ENCODE measurements at regions not wholly inside any gene's neighbourhood (a gene's known extent, or its start where the extent isn't known, plus 50 kb on each side); places are given as distances from the start of the nearest gene placed in this dataset.
A peak's percentile ranks its signal among the peaks of the same experiment; 100 is the strongest.

DNA sequence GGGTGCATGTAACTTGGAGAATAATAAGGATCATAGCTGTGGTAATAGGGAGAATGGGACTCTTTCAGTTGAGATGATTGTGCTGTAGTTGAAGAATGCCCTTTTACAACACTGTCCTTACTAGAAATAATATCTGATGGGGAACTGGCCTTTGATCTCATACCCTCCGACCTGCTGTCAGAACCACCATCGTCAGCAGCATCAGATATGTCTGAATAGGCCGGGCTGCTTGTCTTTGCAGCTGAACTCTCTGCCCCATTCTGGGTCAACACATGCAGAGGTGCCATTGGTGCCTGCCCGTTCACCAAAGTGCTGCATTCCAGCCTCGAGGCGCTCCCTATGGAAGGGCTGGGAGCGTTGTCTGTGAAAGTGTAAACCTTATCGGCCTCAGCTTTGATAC lies 99.1 kb downstream of the ZNF608 start:
- no peak for DNase-seq
- Histone ChIP-seq H2AK5ac (ENCODE audit: low read length) (no peak overlapping the region), H3K4me2 (ENCODE audit: low read length) (no peak overlapping the region), H3K79me2 (ENCODE audit: control insufficient read depth, insufficient read depth, low read length) (peaks cover 9% of the 10 kb centered on the region), H3K18ac (ENCODE audit: low read length) (no peak overlapping the region), H3K79me1 (ENCODE audit: low read length) (peaks cover 19% of the 10 kb centered on the region), H3K56ac (ENCODE audit: low read length) (no peak overlapping the region), H3K23ac (ENCODE audit: low read length) (no peak overlapping the region), H3K27ac (ENCODE audit: low read depth, low read length) (no peak overlapping the region), H4K5ac (ENCODE audit: low read length) (no peak overlapping the region), H4K8ac (ENCODE audit: low read depth, low read length) (no peak overlapping the region), H3K4me1 (ENCODE audit: control insufficient read depth, low read depth, low read length) (peaks cover under 1% of the 10 kb centered on the region), H3K4ac (ENCODE audit: low read depth, low read length) (no peak overlapping the region), H2BK120ac (ENCODE audit: low read depth, low read length) (no peak overlapping the region), H3K36me3 (ENCODE audit: control insufficient read depth, insufficient read depth, low read length) (peaks cover 5% of the 10 kb centered on the region), H3K27me3 (ENCODE audit: insufficient read depth, low read length, poor library complexity) (no peaks in the 10 kb centered on the region), H2BK5ac (ENCODE audit: low read length) (no peak overlapping the region), H3K9ac (ENCODE audit: low read length) (no peak overlapping the region), H2BK15ac (replicated peaks; ENCODE audit: low read depth) (no peak overlapping the region), H3K4me3 (ENCODE audit: low read length) (no peak overlapping the region)
- WGBS (ENCODE audit: extremely low coverage, insufficient coverage, low lambda C conversion rate) = no CpG with 5 or more reads among the region's 8 CpGs

DNA sequence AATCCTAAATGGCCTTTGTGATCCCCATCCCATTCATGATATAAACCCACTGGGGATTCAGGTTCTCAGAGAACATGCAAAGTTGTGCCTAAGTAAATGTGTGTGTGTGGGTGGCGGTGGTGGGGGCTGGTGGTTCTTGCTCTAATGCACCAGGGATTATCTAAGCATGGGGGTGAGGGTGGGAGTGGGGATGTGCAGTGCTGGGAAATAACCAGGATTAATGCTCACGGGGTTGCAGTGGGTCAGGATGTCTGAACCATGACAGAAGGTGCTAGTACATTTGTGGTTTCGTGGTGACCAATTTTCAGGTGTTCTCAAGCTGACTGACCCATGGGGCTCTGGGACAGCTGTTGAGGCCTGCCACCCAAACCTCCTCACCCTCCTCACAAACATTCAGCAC lies 101.0 kb downstream of the ZNF608 start:
- H3K79me2 ChIP-seq (ENCODE audit: control insufficient read depth, insufficient read depth, low read length) = peaks cover 8% of the 10 kb centered on the region
- no peak overlapping the region for H2BK120ac ChIP-seq (ENCODE audit: low read depth, low read length)
- no peak overlapping the region for H4K5ac ChIP-seq (ENCODE audit: low read length)
- H3K36me3 ChIP-seq (ENCODE audit: control insufficient read depth, insufficient read depth, low read length) = peaks cover 5% of the 10 kb centered on the region
- H3K4ac ChIP-seq (ENCODE audit: low read depth, low read length) = no peak overlapping the region
- WGBS (ENCODE audit: extremely low coverage, insufficient coverage, low lambda C conversion rate) = no CpG with 5 or more reads among the region's 3 CpGs
- no peak overlapping the region for H3K56ac ChIP-seq (ENCODE audit: low read length)
- H2AK5ac ChIP-seq (ENCODE audit: low read length) = no peak overlapping the region
- H3K79me1 ChIP-seq (ENCODE audit: low read length) = peaks cover 22% of the 10 kb centered on the region
- H3K18ac ChIP-seq (ENCODE audit: low read length) = no peak overlapping the region
- no peak overlapping the region for H3K9ac ChIP-seq (ENCODE audit: low read length)
- no peak overlapping the region for H4K8ac ChIP-seq (ENCODE audit: low read depth, low read length)
- no peak overlapping the region for H3K4me2 ChIP-seq (ENCODE audit: low read length)
- H3K23ac ChIP-seq (ENCODE audit: low read length) = no peak overlapping the region
- H3K27ac ChIP-seq (ENCODE audit: low read depth, low read length) = no peak overlapping the region
- H3K4me1 ChIP-seq (ENCODE audit: control insufficient read depth, low read depth, low read length) = peaks cover 10% of the 10 kb centered on the region
- H2BK15ac ChIP-seq (replicated peaks; ENCODE audit: low read depth) = no peak overlapping the region
- H3K27me3 ChIP-seq (ENCODE audit: insufficient read depth, low read length, poor library complexity) = no peaks in the 10 kb centered on the region
- H2BK5ac ChIP-seq (ENCODE audit: low read length) = no peak overlapping the region
- H3K4me3 ChIP-seq (ENCODE audit: low read length) = no peak overlapping the region
- DNase-seq = no peak

DNA sequence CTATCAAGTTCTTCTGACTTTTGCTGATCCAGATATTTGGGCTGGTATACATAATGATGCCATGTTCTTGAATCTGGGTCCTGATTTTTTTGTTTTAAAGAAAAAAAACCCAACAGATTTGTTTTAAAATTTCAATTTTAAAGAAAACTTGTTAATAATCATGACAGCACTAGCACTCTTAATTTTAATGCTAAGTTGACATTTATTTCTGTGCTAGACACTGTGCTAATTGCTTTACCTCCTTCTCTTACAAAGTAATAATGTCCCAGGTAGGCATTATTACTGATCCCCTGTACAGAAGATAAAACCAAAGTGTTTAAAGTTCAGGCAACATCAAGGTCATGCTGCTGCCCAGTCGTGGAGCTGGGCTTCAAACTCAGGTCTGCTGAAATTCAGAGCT lies 101.9 kb downstream of the ZNF608 start:
- Histone ChIP-seq H3K27ac (ENCODE audit: low read depth, low read length) (no peak overlapping the region), H3K79me1 (ENCODE audit: low read length) (peaks cover 20% of the 10 kb centered on the region), H3K27me3 (ENCODE audit: insufficient read depth, low read length, poor library complexity) (no peaks in the 10 kb centered on the region), H4K5ac (ENCODE audit: low read length) (no peak overlapping the region), H3K18ac (ENCODE audit: low read length) (no peak overlapping the region), H3K23ac (ENCODE audit: low read length) (no peak overlapping the region), H2BK5ac (ENCODE audit: low read length) (no peak overlapping the region), H3K79me2 (ENCODE audit: control insufficient read depth, insufficient read depth, low read length) (peaks cover 6% of the 10 kb centered on the region), H3K9ac (ENCODE audit: low read length) (no peak overlapping the region), H3K4me3 (ENCODE audit: low read length) (no peak overlapping the region), H2BK15ac (replicated peaks; ENCODE audit: low read depth) (no peak overlapping the region), H3K56ac (ENCODE audit: low read length) (no peak overlapping the region), H3K4me1 (ENCODE audit: control insufficient read depth, low read depth, low read length) (peaks cover 12% of the 10 kb centered on the region), H3K36me3 (ENCODE audit: control insufficient read depth, insufficient read depth, low read length) (peaks cover 5% of the 10 kb centered on the region), H3K4ac (ENCODE audit: low read depth, low read length) (no peak overlapping the region), H3K4me2 (ENCODE audit: low read length) (no peak overlapping the region), H2BK120ac (ENCODE audit: low read depth, low read length) (no peak overlapping the region), H2AK5ac (ENCODE audit: low read length) (no peak overlapping the region), H4K8ac (ENCODE audit: low read depth, low read length) (no peak overlapping the region)
- no CpG with 5 or more reads among the region's 1 CpG for WGBS (ENCODE audit: extremely low coverage, insufficient coverage, low lambda C conversion rate)
- DNase-seq = no peak

DNA sequence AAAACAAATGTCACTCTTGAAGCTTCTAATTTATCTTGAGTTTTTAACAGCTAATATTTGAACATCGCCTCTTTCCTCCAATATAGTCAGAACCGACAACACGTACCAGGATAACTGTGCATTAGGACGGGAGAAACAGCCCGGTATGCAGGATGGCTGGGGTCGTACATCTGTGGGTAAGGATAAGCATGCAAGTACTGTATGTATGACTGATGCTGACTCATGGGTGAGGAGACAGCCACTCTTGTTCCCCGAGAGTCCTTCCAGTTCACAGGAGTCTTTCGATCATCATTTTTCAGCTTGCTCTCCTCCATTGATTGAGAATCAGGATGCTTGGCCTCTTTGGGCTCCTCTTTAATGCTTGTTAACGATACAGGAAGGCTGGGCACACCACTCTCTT lies 102.3 kb downstream of the ZNF608 start:
- peaks cover 17% of the 10 kb centered on the region for H3K79me1 ChIP-seq (ENCODE audit: low read length)
- no peak overlapping the region for H4K5ac ChIP-seq (ENCODE audit: low read length)
- H3K4me1 ChIP-seq (ENCODE audit: control insufficient read depth, low read depth, low read length) = peaks cover 12% of the 10 kb centered on the region
- H3K27me3 ChIP-seq (ENCODE audit: insufficient read depth, low read length, poor library complexity) = no peaks in the 10 kb centered on the region
- no peak overlapping the region for H3K18ac ChIP-seq (ENCODE audit: low read length)
- no CpG with 5 or more reads among the region's 9 CpGs for WGBS (ENCODE audit: extremely low coverage, insufficient coverage, low lambda C conversion rate)
- no peak overlapping the region for H2BK5ac ChIP-seq (ENCODE audit: low read length)
- DNase-seq = no peak
- no peak overlapping the region for H2AK5ac ChIP-seq (ENCODE audit: low read length)
- no peak overlapping the region for H3K4me2 ChIP-seq (ENCODE audit: low read length)
- peaks cover 5% of the 10 kb centered on the region for H3K36me3 ChIP-seq (ENCODE audit: control insufficient read depth, insufficient read depth, low read length)
- H3K79me2 ChIP-seq (ENCODE audit: control insufficient read depth, insufficient read depth, low read length) = peaks cover 4% of the 10 kb centered on the region
- H3K56ac ChIP-seq (ENCODE audit: low read length) = peak overlapping the region; percentile 37
- no peak overlapping the region for H3K4ac ChIP-seq (ENCODE audit: low read depth, low read length)
- H3K27ac ChIP-seq (ENCODE audit: low read depth, low read length) = no peak overlapping the region
- H3K9ac ChIP-seq (ENCODE audit: low read length) = no peak overlapping the region
- H2BK120ac ChIP-seq (ENCODE audit: low read depth, low read length) = no peak overlapping the region
- no peak overlapping the region for H3K4me3 ChIP-seq (ENCODE audit: low read length)
- H2BK15ac ChIP-seq (replicated peaks; ENCODE audit: low read depth) = no peak overlapping the region
- no peak overlapping the region for H4K8ac ChIP-seq (ENCODE audit: low read depth, low read length)
- no peak overlapping the region for H3K23ac ChIP-seq (ENCODE audit: low read length)

DNA sequence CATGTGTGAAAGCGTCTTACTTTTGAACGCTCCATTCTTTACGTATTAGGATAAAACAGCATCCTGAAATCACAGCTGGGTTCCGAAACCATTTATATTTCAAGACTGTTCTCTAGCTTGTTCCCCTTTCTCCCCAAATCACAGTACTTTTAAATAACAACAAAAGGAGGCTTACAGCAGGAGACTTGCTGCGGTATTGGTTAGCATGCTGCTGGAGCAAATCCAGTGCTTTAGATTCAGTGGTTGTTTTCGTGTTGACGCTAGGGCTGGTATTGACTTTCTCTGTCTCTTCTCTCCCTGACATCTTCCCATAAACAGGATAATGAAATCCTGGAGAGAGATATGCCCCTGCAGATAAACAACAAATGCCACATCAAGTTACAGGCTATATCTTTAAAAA lies 103.1 kb downstream of the ZNF608 start:
- Histone ChIP-seq H4K8ac (ENCODE audit: low read depth, low read length) (no peak overlapping the region), H3K56ac (ENCODE audit: low read length) (no peak overlapping the region), H3K27me3 (ENCODE audit: insufficient read depth, low read length, poor library complexity) (no peaks in the 10 kb centered on the region), H3K79me2 (ENCODE audit: control insufficient read depth, insufficient read depth, low read length) (no peaks in the 10 kb centered on the region), H2BK120ac (ENCODE audit: low read depth, low read length) (no peak overlapping the region), H2BK5ac (ENCODE audit: low read length) (no peak overlapping the region), H3K27ac (ENCODE audit: low read depth, low read length) (no peak overlapping the region), H3K4me1 (ENCODE audit: control insufficient read depth, low read depth, low read length) (peaks cover 12% of the 10 kb centered on the region), H2BK15ac (replicated peaks; ENCODE audit: low read depth) (no peak overlapping the region), H3K9ac (ENCODE audit: low read length) (no peak overlapping the region), H4K5ac (ENCODE audit: low read length) (no peak overlapping the region), H3K4me2 (ENCODE audit: low read length) (no peak overlapping the region), H3K23ac (ENCODE audit: low read length) (no peak overlapping the region), H3K4ac (ENCODE audit: low read depth, low read length) (no peak overlapping the region), H2AK5ac (ENCODE audit: low read length) (no peak overlapping the region), H3K4me3 (ENCODE audit: low read length) (no peak overlapping the region), H3K79me1 (ENCODE audit: low read length) (peaks cover 13% of the 10 kb centered on the region), H3K18ac (ENCODE audit: low read length) (no peak overlapping the region), H3K36me3 (ENCODE audit: control insufficient read depth, insufficient read depth, low read length) (peaks cover 3% of the 10 kb centered on the region)
- WGBS (ENCODE audit: extremely low coverage, insufficient coverage, low lambda C conversion rate) = no CpG with 5 or more reads among the region's 7 CpGs
- no peak for DNase-seq

DNA sequence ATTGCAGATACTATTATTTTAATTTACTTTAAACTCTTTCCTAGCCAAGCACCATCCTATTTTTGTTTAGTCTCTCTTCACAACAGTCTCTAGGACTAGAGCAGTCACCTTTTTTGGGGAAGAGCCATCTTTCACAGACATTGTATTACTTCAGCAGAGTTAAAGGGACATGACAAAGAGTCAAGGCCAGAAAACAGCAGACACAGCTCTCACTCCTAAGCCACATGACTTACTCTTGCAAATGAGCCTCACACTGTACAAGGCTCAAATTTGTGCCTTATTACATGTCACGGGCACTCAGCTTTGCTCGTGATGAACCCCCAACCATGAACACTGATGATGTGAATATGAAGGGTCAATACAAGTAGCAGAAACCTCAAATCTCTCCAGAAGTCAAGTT lies 104.3 kb downstream of the ZNF608 start:
- Histone ChIP-seq H3K4me2 (ENCODE audit: low read length) (no peak overlapping the region), H3K36me3 (ENCODE audit: control insufficient read depth, insufficient read depth, low read length) (peaks cover 2% of the 10 kb centered on the region), H3K9ac (ENCODE audit: low read length) (peak overlapping the region; percentile 5), H3K4me1 (ENCODE audit: control insufficient read depth, low read depth, low read length) (peaks cover 12% of the 10 kb centered on the region), H4K5ac (ENCODE audit: low read length) (no peak overlapping the region), H3K27ac (ENCODE audit: low read depth, low read length) (no peak overlapping the region), H4K8ac (ENCODE audit: low read depth, low read length) (no peak overlapping the region), H3K23ac (ENCODE audit: low read length) (peak overlapping the region; percentile 83), H2BK15ac (replicated peaks; ENCODE audit: low read depth) (no peak overlapping the region), H3K18ac (ENCODE audit: low read length) (peak overlapping the region; percentile 8), H2BK5ac (ENCODE audit: low read length) (peak overlapping the region; percentile 27), H3K79me1 (ENCODE audit: low read length) (peaks cover 10% of the 10 kb centered on the region), H3K4me3 (ENCODE audit: low read length) (no peak overlapping the region), H3K56ac (ENCODE audit: low read length) (peak overlapping the region; percentile 75), H3K79me2 (ENCODE audit: control insufficient read depth, insufficient read depth, low read length) (no peaks in the 10 kb centered on the region), H2AK5ac (ENCODE audit: low read length) (peak overlapping the region; percentile 76), H2BK120ac (ENCODE audit: low read depth, low read length) (peak overlapping the region; percentile 61), H3K27me3 (ENCODE audit: insufficient read depth, low read length, poor library complexity) (no peaks in the 10 kb centered on the region), H3K4ac (ENCODE audit: low read depth, low read length) (no peak overlapping the region)
- no peak for DNase-seq
- WGBS (ENCODE audit: extremely low coverage, insufficient coverage, low lambda C conversion rate) = no CpG with 5 or more reads among the region's 2 CpGs

Measured in mesendoderm (in vitro differentiated cells).